ENCODE measurements at regions not wholly inside any gene's neighbourhood (a gene's known extent, or its start where the extent isn't known, plus 50 kb on each side); places are given as distances from the start of the nearest gene placed in this dataset.

DNA sequence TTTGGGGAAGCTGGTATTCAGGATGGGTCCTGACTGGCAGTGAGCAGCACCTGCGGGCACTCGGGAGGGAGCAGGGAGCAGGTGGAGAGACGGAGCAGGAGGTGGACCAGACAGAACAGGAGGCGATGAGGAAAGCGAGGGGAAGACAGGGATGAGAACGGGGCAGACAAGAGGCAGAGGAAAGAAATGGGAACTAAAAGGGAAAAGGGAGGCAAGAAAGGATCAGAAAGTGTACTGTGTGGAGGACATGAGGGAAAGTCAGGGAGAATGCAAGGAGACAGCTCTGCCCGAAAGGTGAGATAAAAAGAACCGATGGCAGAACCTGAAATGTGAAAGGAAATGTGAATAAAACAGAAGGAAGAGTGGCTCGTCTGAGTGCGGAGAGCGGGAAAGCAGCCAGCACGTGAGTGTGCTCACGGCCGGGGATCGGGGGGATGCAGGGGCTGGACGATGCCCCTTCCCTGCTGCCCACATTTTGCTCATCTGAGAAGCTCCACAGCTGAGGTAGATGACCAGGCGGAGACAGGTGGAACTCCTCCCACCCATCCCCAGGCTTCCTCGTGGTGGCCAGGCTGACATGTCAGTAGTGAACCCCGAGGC, 494.4 kb upstream of the B3GAT1 start:
- intact Hi-C loops (cut with DNase I; ENCODE audit: low total_unique reads), result no loop called here
- TF ChIP-seq, protein P1, sequence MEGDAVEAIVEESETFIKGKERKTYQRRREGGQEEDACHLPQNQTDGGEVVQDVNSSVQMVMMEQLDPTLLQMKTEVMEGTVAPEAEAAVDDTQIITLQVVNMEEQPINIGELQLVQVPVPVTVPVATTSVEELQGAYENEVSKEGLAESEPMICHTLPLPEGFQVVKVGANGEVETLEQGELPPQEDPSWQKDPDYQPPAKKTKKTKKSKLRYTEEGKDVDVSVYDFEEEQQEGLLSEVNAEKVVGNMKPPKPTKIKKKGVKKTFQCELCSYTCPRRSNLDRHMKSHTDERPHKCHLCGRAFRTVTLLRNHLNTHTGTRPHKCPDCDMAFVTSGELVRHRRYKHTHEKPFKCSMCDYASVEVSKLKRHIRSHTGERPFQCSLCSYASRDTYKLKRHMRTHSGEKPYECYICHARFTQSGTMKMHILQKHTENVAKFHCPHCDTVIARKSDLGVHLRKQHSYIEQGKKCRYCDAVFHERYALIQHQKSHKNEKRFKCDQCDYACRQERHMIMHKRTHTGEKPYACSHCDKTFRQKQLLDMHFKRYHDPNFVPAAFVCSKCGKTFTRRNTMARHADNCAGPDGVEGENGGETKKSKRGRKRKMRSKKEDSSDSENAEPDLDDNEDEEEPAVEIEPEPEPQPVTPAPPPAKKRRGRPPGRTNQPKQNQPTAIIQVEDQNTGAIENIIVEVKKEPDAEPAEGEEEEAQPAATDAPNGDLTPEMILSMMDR (IDR thresholded peaks at IDR 0.05), result no peak
- no peak for TF ChIP-seq POLR2A (IDR thresholded peaks at IDR 0.05)
- no peak overlapping the region for H3K4me3 ChIP-seq
- H3K9me3 ChIP-seq, result no peaks in the 10 kb centered on the region
- no peak overlapping the region for H3K27ac ChIP-seq
- no peaks in the 10 kb centered on the region for H3K36me3 ChIP-seq
- DNase-seq, result no peak
- H3K27me3 ChIP-seq, result no peaks in the 10 kb centered on the region
- no peaks in the 10 kb centered on the region for H3K4me1 ChIP-seq

DNA sequence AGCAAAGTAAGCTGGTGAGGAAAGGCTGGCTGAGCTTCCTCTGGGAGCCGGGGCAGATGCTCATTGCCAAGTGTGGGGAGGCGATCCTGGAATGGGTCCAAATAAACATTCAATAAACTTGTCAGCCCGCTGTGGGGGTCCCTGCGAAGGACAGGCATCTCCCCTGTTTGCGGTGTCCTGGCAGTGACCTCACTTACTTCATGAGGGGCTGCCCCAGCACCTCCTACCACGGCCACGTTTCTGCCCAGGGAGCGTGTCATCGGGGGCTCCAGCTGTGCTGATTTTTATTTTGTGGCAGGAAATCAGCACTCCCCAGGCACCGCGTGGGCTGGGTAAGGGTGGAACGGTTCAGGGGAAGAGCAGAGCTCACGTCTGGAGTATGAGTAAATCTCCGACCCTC, 493.9 kb upstream of the B3GAT1 start:
- no peaks in the 10 kb centered on the region for H3K36me3 ChIP-seq
- H3K9me3 ChIP-seq, result no peaks in the 10 kb centered on the region
- no peak overlapping the region for H3K27ac ChIP-seq
- DNase-seq, result no peak
- TF ChIP-seq POLR2A (IDR thresholded peaks at IDR 0.05), result no peak
- TF ChIP-seq, protein P1 (IDR thresholded peaks at IDR 0.05), result no peak
- intact Hi-C loops (cut with DNase I; ENCODE audit: low total_unique reads), result no loop called here
- no peaks in the 10 kb centered on the region for H3K4me1 ChIP-seq
- H3K27me3 ChIP-seq, result no peaks in the 10 kb centered on the region
- no peak overlapping the region for H3K4me3 ChIP-seq

DNA sequence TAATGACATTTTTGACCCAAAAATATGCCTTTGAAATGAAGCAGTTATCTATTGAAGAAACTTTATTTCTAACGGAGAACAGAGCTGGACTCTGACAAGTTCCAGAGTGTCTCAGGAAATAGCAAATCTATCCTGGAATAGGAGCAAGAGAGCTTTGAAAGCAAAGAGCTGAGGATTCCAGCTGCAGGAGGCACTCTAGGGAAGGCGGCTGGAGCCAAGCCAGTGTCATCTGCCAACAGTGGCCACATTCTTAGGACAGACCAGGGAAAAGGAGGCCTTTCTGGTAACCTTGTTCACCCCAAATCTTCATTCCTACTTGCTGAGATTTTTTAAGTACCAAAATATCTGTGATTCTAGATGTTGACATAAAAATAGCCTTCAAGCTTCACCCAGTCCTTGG, 493.5 kb upstream of the B3GAT1 start:
- no peak for DNase-seq
- no peak for TF ChIP-seq POLR2A (IDR thresholded peaks at IDR 0.05)
- TF ChIP-seq, protein P1 (IDR thresholded peaks at IDR 0.05), result no peak
- no peak overlapping the region for H3K27ac ChIP-seq
- no peaks in the 10 kb centered on the region for H3K36me3 ChIP-seq
- H3K27me3 ChIP-seq, result no peaks in the 10 kb centered on the region
- no peak overlapping the region for H3K4me3 ChIP-seq
- no peaks in the 10 kb centered on the region for H3K9me3 ChIP-seq
- H3K4me1 ChIP-seq, result no peaks in the 10 kb centered on the region
- intact Hi-C loops (cut with DNase I; ENCODE audit: low total_unique reads), result no loop called here

- intact Hi-C loops (cut with DNase I; ENCODE audit: low total_unique reads), result no loop called here
- Histone ChIP-seq H3K27me3 (no peaks in the 10 kb centered on the region), H3K36me3 (no peaks in the 10 kb centered on the region)
These were observed 492.2 kb upstream of the B3GAT1 start for GRCh38 chr11:134904103-134904790.

More at GRCh38 chr11:134904103-134904790, 492.2 kb upstream of the B3GAT1 start:
- no peak for DNase-seq
- Histone ChIP-seq H3K4me3 (no peak overlapping the region), H3K9me3 (peaks cover 0 to 2% of the 10 kb centered on the region in 2 donors), H3K4me1 (no peaks in the 10 kb centered on the region), H3K27ac (no peak overlapping the region)
- TF ChIP-seq POLR2A (IDR thresholded peaks at IDR 0.05), result no peak
- TF ChIP-seq, protein P1 (IDR thresholded peaks at IDR 0.05), result no peak

All from uterus (tissue), 3 donors.